ENCODE measurements at regions not wholly inside any gene's neighbourhood (a gene's known extent, or its start where the extent isn't known, plus 50 kb on each side); places are given as distances from the start of the nearest gene placed in this dataset.

DNA sequence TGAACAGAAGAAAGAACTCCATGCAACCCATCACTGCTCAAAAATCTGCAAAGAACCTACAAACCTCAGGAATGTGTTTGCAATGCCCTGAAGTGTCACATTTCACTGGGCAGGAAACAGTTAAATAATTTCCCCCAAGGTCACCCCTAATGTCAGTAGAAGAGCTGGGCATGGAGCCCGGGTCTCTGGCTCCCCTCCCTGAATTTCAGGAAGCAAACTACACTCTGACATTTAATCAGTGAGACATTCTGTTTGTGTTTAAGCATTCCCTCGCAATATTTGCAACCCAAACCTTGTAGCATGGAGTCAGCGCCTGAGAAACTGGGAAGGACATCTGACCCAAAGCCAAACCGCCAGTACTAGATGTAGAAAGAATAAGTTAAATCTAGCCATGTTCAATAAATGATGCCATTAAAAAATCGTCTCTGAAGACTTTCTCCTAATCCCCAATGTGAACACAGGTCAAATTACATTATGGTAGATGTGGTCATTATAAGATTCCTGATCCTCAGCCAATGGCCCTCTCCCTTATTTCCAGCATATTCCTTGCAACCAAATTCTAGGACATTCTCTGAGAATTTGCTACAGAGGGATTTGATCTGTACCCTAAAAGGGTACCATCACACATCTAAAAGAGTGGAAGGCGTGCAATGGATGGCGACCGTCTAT, 91.2 kb upstream of the ADTRP start:
- no peaks in the 10 kb centered on the region for H4K20me1 ChIP-seq (ENCODE audit: control insufficient read depth, insufficient read depth, low read length, poor library complexity, severe bottlenecking)
- ATAC-seq (ENCODE audit: low read depth) (no peak), DNase-seq (no peak)
- no peaks in the 10 kb centered on the region for H3K4me1 Mint-ChIP-seq
- WGBS (ENCODE audit: insufficient coverage) = 75% methylated on average over 4 of the region's 8 CpGs
- H2AFZ ChIP-seq (ENCODE audit: insufficient read depth, low read depth, low read length, poor library complexity, severe bottlenecking) = no peak overlapping the region
- H3K4me3 Mint-ChIP-seq = no peak overlapping the region
- H3K9me3 Mint-ChIP-seq (ENCODE audit: insufficient read depth) = no peaks in the 10 kb centered on the region
- POLR2A ChIA-PET = no interaction called here
- no peak overlapping the region for H3K4me2 ChIP-seq (replicated peaks; ENCODE audit: low read depth, low read length, poor library complexity, severe bottlenecking)
- intact Hi-C loops (cut with micrococcal nuclease) = no loop called here
- no peak overlapping the region for H3K4me3 ChIP-seq (ENCODE audit: control extremely low read depth in 1 of 5, extremely low read depth in 1 of 5, insufficient read depth in 1 of 5, low read depth in 2 of 5, low read length in 4 of 5)
- H3K27ac ChIP-seq (ENCODE audit: low read length in 2 of 2) = no peak overlapping the region
- H3K4me1 ChIP-seq (ENCODE audit: control insufficient read depth in 2 of 2, insufficient read depth in 2 of 2, low read length in 2 of 2) = no peaks in the 10 kb centered on the region
- no peak overlapping the region for H3K9ac ChIP-seq (ENCODE audit: low read length)
- CTCF ChIA-PET = no interaction called here
- H3K9me3 ChIP-seq (ENCODE audit: control extremely low read depth in 1 of 3, control insufficient read depth in 2 of 3, insufficient read depth in 1 of 3, low read length in 2 of 3) = no peaks in the 10 kb centered on the region
- no peaks in the 10 kb centered on the region for H3K27me3 Mint-ChIP-seq
- TF ChIP-seq EZH2 (IDR thresholded peaks at IDR 0.05; ENCODE audit: borderline replicate concordance, insufficient read depth, low read depth, low read length, poor library complexity, severe bottlenecking) = no peak
- TF ChIP-seq, protein P1, sequence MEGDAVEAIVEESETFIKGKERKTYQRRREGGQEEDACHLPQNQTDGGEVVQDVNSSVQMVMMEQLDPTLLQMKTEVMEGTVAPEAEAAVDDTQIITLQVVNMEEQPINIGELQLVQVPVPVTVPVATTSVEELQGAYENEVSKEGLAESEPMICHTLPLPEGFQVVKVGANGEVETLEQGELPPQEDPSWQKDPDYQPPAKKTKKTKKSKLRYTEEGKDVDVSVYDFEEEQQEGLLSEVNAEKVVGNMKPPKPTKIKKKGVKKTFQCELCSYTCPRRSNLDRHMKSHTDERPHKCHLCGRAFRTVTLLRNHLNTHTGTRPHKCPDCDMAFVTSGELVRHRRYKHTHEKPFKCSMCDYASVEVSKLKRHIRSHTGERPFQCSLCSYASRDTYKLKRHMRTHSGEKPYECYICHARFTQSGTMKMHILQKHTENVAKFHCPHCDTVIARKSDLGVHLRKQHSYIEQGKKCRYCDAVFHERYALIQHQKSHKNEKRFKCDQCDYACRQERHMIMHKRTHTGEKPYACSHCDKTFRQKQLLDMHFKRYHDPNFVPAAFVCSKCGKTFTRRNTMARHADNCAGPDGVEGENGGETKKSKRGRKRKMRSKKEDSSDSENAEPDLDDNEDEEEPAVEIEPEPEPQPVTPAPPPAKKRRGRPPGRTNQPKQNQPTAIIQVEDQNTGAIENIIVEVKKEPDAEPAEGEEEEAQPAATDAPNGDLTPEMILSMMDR (IDR thresholded peaks at IDR 0.05) = no peak
- H3K27me3 ChIP-seq (replicated peaks in 1 of 4; ENCODE audit: control extremely low read depth in 1 of 4, control insufficient read depth in 3 of 4, insufficient read depth in 4 of 4, low read length in 3 of 4) = no peaks in the 10 kb centered on the region
- no peaks in the 10 kb centered on the region for H3K36me3 ChIP-seq (replicated peaks in 1 of 2; ENCODE audit: control extremely low read depth in 1 of 2, control insufficient read depth in 1 of 2, extremely low read depth in 1 of 2, insufficient read depth in 2 of 2, low read length in 1 of 2)
- H3K27ac Mint-ChIP-seq = no peak overlapping the region
- no peaks in the 10 kb centered on the region for H3K79me2 ChIP-seq (ENCODE audit: control insufficient read depth, insufficient read depth, low read length)

DNA sequence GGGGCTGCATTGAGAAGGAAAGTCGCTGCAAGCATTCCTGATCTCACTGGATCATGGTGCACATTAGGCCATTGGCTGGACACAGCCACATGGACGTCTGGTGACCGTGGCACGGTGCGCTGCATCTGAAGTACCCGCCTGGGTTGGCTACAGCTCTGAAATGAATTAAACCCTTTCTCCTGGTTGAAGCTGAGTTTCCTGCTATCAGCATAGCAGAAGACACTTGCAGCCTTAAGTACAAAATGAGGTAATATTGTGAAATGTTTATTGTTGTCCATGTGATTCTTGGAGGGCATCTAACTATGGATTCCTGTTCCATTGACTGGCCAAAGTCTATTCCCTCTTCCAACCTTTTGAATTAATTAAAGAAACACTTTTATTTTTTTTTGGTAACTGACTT, 89.8 kb upstream of the ADTRP start:
- Histone ChIP-seq H3K4me2 (replicated peaks; ENCODE audit: low read depth, low read length, poor library complexity, severe bottlenecking) (no peak overlapping the region), H3K4me3 (ENCODE audit: control extremely low read depth in 1 of 5, extremely low read depth in 1 of 5, insufficient read depth in 1 of 5, low read depth in 2 of 5, low read length in 4 of 5) (no peak overlapping the region), H2AFZ (ENCODE audit: insufficient read depth, low read depth, low read length, poor library complexity, severe bottlenecking) (no peak overlapping the region), H3K27ac (ENCODE audit: low read length in 2 of 2) (no peak overlapping the region), H3K4me1 (ENCODE audit: control insufficient read depth in 2 of 2, insufficient read depth in 2 of 2, low read length in 2 of 2) (no peaks in the 10 kb centered on the region), H3K27me3 (replicated peaks in 1 of 4; ENCODE audit: control extremely low read depth in 1 of 4, control insufficient read depth in 3 of 4, insufficient read depth in 4 of 4, low read length in 3 of 4) (no peaks in the 10 kb centered on the region), H4K20me1 (ENCODE audit: control insufficient read depth, insufficient read depth, low read length, poor library complexity, severe bottlenecking) (no peaks in the 10 kb centered on the region), H3K9ac (ENCODE audit: low read length) (no peak overlapping the region), H3K9me3 (ENCODE audit: control extremely low read depth in 1 of 3, control insufficient read depth in 2 of 3, insufficient read depth in 1 of 3, low read length in 2 of 3) (peaks cover 0 to 2% (median 0%) of the 10 kb centered on the region in 3 donors), H3K36me3 (replicated peaks in 1 of 2; ENCODE audit: control extremely low read depth in 1 of 2, control insufficient read depth in 1 of 2, extremely low read depth in 1 of 2, insufficient read depth in 2 of 2, low read length in 1 of 2) (no peaks in the 10 kb centered on the region), H3K79me2 (ENCODE audit: control insufficient read depth, insufficient read depth, low read length) (no peaks in the 10 kb centered on the region)
- Mint-ChIP-seq H3K4me1 (no peaks in the 10 kb centered on the region), H3K27me3 (peaks cover 5% of the 10 kb centered on the region), H3K27ac (no peak overlapping the region), H3K9me3 (ENCODE audit: insufficient read depth) (no peaks in the 10 kb centered on the region), H3K4me3 (no peak overlapping the region)
- CTCF ChIA-PET = no interaction called here
- 93% methylated on average over 6 of the region's 6 CpGs for WGBS (ENCODE audit: insufficient coverage)
- ATAC-seq (ENCODE audit: low read depth) = no peak
- POLR2A ChIA-PET = no interaction called here
- DNase-seq = no peak
- intact Hi-C loops (cut with micrococcal nuclease) = no loop called here
- no peak for TF ChIP-seq EZH2 (IDR thresholded peaks at IDR 0.05; ENCODE audit: borderline replicate concordance, insufficient read depth, low read depth, low read length, poor library complexity, severe bottlenecking)
- TF ChIP-seq, protein P1 (IDR thresholded peaks at IDR 0.05) = no peak
